ENCODE measurements at regions not wholly inside any gene's neighbourhood (a gene's known extent, or its start where the extent isn't known, plus 50 kb on each side); places are given as distances from the start of the nearest gene placed in this dataset.

DNA sequence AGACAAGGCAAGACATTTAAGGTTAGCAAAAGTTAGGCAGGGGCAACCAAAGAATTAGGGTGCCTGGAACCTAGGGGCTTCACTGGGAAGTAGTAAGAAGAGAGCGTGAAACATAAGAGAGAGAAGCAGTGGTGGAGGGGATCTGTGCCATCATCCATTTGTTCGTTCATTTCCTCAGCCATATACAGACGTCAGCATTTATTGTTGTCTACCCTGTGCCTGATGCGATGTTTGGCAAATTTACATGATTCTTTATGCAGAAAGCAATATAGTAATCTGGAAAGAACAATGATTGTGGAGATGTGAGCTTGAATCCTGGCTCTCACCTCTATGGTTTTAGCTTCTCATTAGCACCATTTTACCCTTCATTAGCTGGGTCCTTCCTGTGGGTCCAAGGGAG is 477.5 kb upstream of the MPDZ start:
- H3K27me3 ChIP-seq (ENCODE audit: control insufficient read depth in 3 of 3, insufficient read depth in 3 of 3, low read length in 2 of 3), result no peaks in the 10 kb centered on the region
- TF ChIP-seq, protein P1, sequence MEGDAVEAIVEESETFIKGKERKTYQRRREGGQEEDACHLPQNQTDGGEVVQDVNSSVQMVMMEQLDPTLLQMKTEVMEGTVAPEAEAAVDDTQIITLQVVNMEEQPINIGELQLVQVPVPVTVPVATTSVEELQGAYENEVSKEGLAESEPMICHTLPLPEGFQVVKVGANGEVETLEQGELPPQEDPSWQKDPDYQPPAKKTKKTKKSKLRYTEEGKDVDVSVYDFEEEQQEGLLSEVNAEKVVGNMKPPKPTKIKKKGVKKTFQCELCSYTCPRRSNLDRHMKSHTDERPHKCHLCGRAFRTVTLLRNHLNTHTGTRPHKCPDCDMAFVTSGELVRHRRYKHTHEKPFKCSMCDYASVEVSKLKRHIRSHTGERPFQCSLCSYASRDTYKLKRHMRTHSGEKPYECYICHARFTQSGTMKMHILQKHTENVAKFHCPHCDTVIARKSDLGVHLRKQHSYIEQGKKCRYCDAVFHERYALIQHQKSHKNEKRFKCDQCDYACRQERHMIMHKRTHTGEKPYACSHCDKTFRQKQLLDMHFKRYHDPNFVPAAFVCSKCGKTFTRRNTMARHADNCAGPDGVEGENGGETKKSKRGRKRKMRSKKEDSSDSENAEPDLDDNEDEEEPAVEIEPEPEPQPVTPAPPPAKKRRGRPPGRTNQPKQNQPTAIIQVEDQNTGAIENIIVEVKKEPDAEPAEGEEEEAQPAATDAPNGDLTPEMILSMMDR (IDR thresholded peaks at IDR 0.05; ENCODE audit: control extremely low read depth, extremely low read depth), result no peak
- H3K36me3 ChIP-seq (ENCODE audit: control insufficient read depth in 4 of 4, insufficient read depth in 4 of 4, low read length in 4 of 4), result no peaks in the 10 kb centered on the region
- peaks cover 0 to 16% (median 0%) of the 10 kb centered on the region in 5 donors for H3K4me1 ChIP-seq (ENCODE audit: control insufficient read depth in 5 of 5, insufficient read depth in 5 of 5, low read length in 5 of 5)
- ATAC-seq (ENCODE audit: insufficient read depth, low FRiP score) (no peak), DNase-seq (no peak)
- H3K9ac ChIP-seq (ENCODE audit: insufficient read depth in 1 of 2, low read length in 2 of 2), result no peak overlapping the region
- WGBS, 2 donors, result 89 to 94% methylated on average over 4 of the region's 4 CpGs
- H3K4me3 ChIP-seq, result no peak overlapping the region
- no peak overlapping the region for H3K27ac ChIP-seq (ENCODE audit: low read depth in 1 of 2, low read length in 1 of 2)
- H3K9me3 ChIP-seq (ENCODE audit: control insufficient read depth in 4 of 4, insufficient read depth in 3 of 4, low read length in 3 of 4), result no peaks in the 10 kb centered on the region

DNA sequence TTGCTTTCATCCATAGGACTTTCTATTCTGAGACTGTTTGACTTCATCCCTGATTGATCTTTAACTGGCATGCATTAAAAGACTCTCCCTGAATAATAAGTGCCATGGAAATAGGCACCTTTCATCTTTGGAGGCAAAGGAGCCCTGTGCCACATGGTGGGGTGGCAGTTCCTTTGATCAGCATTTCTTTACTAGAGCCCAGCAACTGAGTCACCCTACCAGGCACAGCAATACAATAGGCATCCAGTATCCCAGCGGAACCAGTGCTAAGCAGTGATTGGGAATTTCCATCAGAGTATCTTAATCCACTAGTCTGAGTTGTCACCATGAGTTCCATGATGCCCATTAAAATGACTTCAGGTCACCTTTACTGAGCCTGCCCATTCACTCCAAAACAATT is 476.1 kb upstream of the MPDZ start:
- H3K27me3 ChIP-seq (ENCODE audit: control insufficient read depth in 3 of 3, insufficient read depth in 3 of 3, low read length in 2 of 3), result no peaks in the 10 kb centered on the region
- no peak for DNase-seq

DNA sequence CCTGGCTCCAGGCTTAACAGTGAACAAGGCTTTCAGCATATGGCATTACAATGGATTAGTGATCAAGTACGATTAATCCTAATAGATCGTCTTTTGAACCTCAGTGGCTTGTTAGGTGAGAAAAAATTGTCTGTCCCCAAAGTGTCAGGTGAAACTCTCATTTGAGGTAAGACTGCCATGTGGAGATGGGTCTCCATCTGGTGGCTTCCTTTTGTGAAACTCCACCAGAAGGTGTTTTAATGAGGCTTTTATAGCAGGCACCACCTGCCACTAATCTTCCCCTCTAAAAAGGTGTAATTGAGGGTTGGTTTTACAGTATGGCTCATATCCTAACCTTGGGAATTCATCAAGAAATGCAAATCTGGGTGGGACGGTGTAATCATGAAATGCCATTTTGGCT is 471.1 kb upstream of the MPDZ start:
- H3K27me3 ChIP-seq (ENCODE audit: control insufficient read depth in 3 of 3, insufficient read depth in 3 of 3, low read length in 2 of 3), result no peaks in the 10 kb centered on the region
- 88 to 96% methylated on average over 3 of the region's 3 CpGs for WGBS, 2 donors
- TF ChIP-seq, protein P1 (IDR thresholded peaks at IDR 0.05; ENCODE audit: control extremely low read depth, extremely low read depth), result no peak
- H3K4me1 ChIP-seq (ENCODE audit: control insufficient read depth in 5 of 5, insufficient read depth in 5 of 5, low read length in 5 of 5), result peaks cover 0 to 17% (median 0%) of the 10 kb centered on the region in 5 donors
- H3K36me3 ChIP-seq (ENCODE audit: control insufficient read depth in 4 of 4, insufficient read depth in 4 of 4, low read length in 4 of 4), result no peaks in the 10 kb centered on the region
- H3K9ac ChIP-seq (ENCODE audit: insufficient read depth in 1 of 2, low read length in 2 of 2), result no peak overlapping the region
- no peak overlapping the region for H3K4me3 ChIP-seq
- H3K27ac ChIP-seq (ENCODE audit: low read depth in 1 of 2, low read length in 1 of 2), result no peak overlapping the region
- ATAC-seq (ENCODE audit: insufficient read depth, low FRiP score), result no peak
- no peaks in the 10 kb centered on the region for H3K9me3 ChIP-seq (ENCODE audit: control insufficient read depth in 4 of 4, insufficient read depth in 3 of 4, low read length in 3 of 4)
- DNase-seq, result no peak

More for the DNA sequence above, 476.1 kb upstream of the MPDZ start:
- no peak for ATAC-seq (ENCODE audit: insufficient read depth, low FRiP score)
- no peak overlapping the region for H3K4me3 ChIP-seq
- 96 to 98% methylated on average over 1 of the region's 1 CpG for WGBS, 2 donors
- H3K9ac ChIP-seq (ENCODE audit: insufficient read depth in 1 of 2, low read length in 2 of 2), result no peak overlapping the region
- no peaks in the 10 kb centered on the region for H3K9me3 ChIP-seq (ENCODE audit: control insufficient read depth in 4 of 4, insufficient read depth in 3 of 4, low read length in 3 of 4)
- H3K36me3 ChIP-seq (ENCODE audit: control insufficient read depth in 4 of 4, insufficient read depth in 4 of 4, low read length in 4 of 4), result no peaks in the 10 kb centered on the region
- TF ChIP-seq, protein P1 (IDR thresholded peaks at IDR 0.05; ENCODE audit: control extremely low read depth, extremely low read depth), result no peak
- no peak overlapping the region for H3K27ac ChIP-seq (ENCODE audit: low read depth in 1 of 2, low read length in 1 of 2)
- H3K4me1 ChIP-seq (ENCODE audit: control insufficient read depth in 5 of 5, insufficient read depth in 5 of 5, low read length in 5 of 5), result peaks cover 0 to 16% (median 0%) of the 10 kb centered on the region in 5 donors

DNA sequence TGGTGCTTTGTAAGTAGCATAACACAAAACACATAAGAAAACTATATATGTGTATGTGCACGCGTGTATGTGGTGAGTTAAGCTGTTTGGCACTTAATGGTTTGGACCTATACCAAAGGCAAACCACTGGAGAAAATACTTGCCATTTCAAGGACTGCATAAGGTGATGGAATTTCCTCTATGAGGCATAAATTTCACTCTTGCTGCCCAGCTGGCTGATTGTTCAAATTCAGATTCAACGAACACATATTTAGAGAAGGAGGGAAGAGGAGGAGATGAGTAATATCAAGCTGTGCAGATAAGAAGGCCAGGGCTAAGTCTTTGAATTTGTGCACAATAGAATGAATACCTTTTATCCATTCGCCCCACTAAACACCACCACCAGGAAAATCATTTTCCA is 470.6 kb upstream of the MPDZ start:
- H3K27me3 ChIP-seq (ENCODE audit: control insufficient read depth in 3 of 3, insufficient read depth in 3 of 3, low read length in 2 of 3), result no peaks in the 10 kb centered on the region
- H3K4me1 ChIP-seq (ENCODE audit: control insufficient read depth in 5 of 5, insufficient read depth in 5 of 5, low read length in 5 of 5), result peaks cover 0 to 18% (median 0%) of the 10 kb centered on the region in 5 donors
- H3K4me3 ChIP-seq, result no peak overlapping the region
- no peaks in the 10 kb centered on the region for H3K9me3 ChIP-seq (ENCODE audit: control insufficient read depth in 4 of 4, insufficient read depth in 3 of 4, low read length in 3 of 4)
- no peak overlapping the region for H3K9ac ChIP-seq (ENCODE audit: insufficient read depth in 1 of 2, low read length in 2 of 2)
- 92 to 93% methylated on average over 4 of the region's 4 CpGs for WGBS, 2 donors
- no peaks in the 10 kb centered on the region for H3K36me3 ChIP-seq (ENCODE audit: control insufficient read depth in 4 of 4, insufficient read depth in 4 of 4, low read length in 4 of 4)
- no peak overlapping the region for H3K27ac ChIP-seq (ENCODE audit: low read depth in 1 of 2, low read length in 1 of 2)
- TF ChIP-seq, protein P1 (IDR thresholded peaks at IDR 0.05; ENCODE audit: control extremely low read depth, extremely low read depth), result no peak
- DNase-seq (no peak), ATAC-seq (ENCODE audit: insufficient read depth, low FRiP score) (no peak)
